Lung (tissue), 11 donors: ENCODE measurements at regions not wholly inside any gene's neighbourhood (a gene's known extent, or its start where the extent isn't known, plus 50 kb on each side); places are given as distances from the start of the nearest gene placed in this dataset.

Experiments
- ATAC-seq: fragments of 200-7000 bp; cut with Tn5 transposase; one replicate; pipeline ENCODE4 v1.9.1; 2020; ENCODE audit warnings: moderate number of reproducible peaks; ENCODE audit not compliant: insufficient read depth, low FRiP score
- DNase-seq, 3 donors: peaks; one replicate each; pipeline ENCODE4 v3.0.0-alpha.2; 2013 to 2017
- H3K27ac ChIP-seq, 2 donors: one replicate each; pipeline ENCODE4 v1.5.1; 2013; ENCODE audit warnings: mild to moderate bottlenecking in 2 of 2, moderate library complexity in 2 of 2, control low read depth in 1 of 2, inconsistent platforms in 1 of 2, low read depth in 1 of 2, low read length in 1 of 2
- H3K27me3 ChIP-seq, 3 donors: one replicate each; pipeline ENCODE4 v1.5.1; 2013; ENCODE audit warnings: low read length in 2 of 3; ENCODE audit not compliant: control insufficient read depth in 3 of 3, insufficient read depth in 3 of 3
- H3K36me3 ChIP-seq, 4 donors: one replicate each; pipeline ENCODE4 v1.5.1; 2013; ENCODE audit warnings: low read length in 4 of 4, mild to moderate bottlenecking in 1 of 4, moderate library complexity in 1 of 4; ENCODE audit not compliant: control insufficient read depth in 4 of 4, insufficient read depth in 4 of 4
- H3K4me1 ChIP-seq, 5 donors: one replicate each; pipeline ENCODE4 v1.5.1; 2013; ENCODE audit warnings: low read length in 5 of 5, mild to moderate bottlenecking in 2 of 5, moderate library complexity in 1 of 5; ENCODE audit not compliant: control insufficient read depth in 5 of 5, insufficient read depth in 5 of 5
- H3K4me3 ChIP-seq: one replicate; pipeline ENCODE4 v1.5.1; 2013; ENCODE audit warnings: mild to moderate bottlenecking, control low read depth, moderate library complexity
- H3K9ac ChIP-seq, 2 donors: one replicate each; pipeline ENCODE4 v1.5.1; 2013; ENCODE audit warnings: low read length in 2 of 2, control low read depth in 1 of 2; ENCODE audit not compliant: insufficient read depth in 1 of 2
- H3K9me3 ChIP-seq, 4 donors: one replicate each; pipeline ENCODE4 v1.5.1; 2013; ENCODE audit warnings: low read length in 3 of 4, mild to moderate bottlenecking in 1 of 4, moderate library complexity in 1 of 4; ENCODE audit not compliant: control insufficient read depth in 4 of 4, insufficient read depth in 3 of 4
- CTCF ChIP-seq: IDR thresholded peaks from 2 replicates; pipeline ENCODE4 v1.5.1; 2012; ENCODE audit warnings: mild to moderate bottlenecking; ENCODE audit errors: control extremely low read depth, extremely low read depth
- WGBS, 2 donors: extraction: QIAGEN DNeasy Blood & Tissue Kit; methylation state at CpG; one replicate each; pipeline ENCODE4 v1.1.7; 2013; 5-methylcytosine and 5-hydroxymethylcytosine counted together
- donor health status: control.
- donor health status: control.
- donor health status: Bipolar disorder and iron deficiency.
- donor health status: healthy.
- donor health status: DM: yes; HTN: yes; CAD: no.

- DNase-seq (no peak), ATAC-seq (no peak)
- WGBS, 2 donors, result 65 to 66% methylated on average over 1 of the region's 1 CpG
These were observed 192.5 kb downstream of the TECRL start for GRCh38 chr4:64216741-64217140.

DNA sequence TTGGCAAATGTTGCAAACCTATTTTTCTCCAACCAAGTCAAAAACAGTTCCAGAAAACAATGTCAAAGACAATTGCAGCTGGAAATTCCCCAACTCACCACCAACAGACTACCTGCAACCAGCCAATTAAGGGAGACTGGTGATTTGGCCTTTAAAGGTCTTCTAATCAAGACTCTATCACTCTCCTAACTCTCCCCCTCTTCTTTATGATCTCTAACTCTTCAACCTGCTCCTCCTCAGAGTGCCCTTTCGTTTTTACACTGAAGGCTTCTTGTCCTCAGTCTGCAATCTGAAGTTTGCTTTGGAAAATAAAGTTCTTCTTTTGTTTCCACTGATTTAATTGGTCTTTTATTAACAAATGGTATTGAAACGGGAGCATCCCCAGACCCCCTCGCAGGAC is 203.9 kb downstream of the TECRL start:
- Histone ChIP-seq H3K27me3 (no peaks in the 10 kb centered on the region), H3K36me3 (no peaks in the 10 kb centered on the region), H3K9me3 (peaks cover 0 to 9% (median 4%) of the 10 kb centered on the region in 4 donors), H3K4me3 (no peak overlapping the region), H3K4me1 (no peaks in the 10 kb centered on the region), H3K9ac (no peak overlapping the region), H3K27ac (no peak overlapping the region)
- no peak for TF ChIP-seq CTCF
- WGBS, 2 donors, result 83 to 85% methylated on average over 3 of the region's 3 CpGs
- ATAC-seq, result no peak
- DNase-seq, result no peak

More at GRCh38 chr4:64216741-64217140, 192.5 kb downstream of the TECRL start:
- no peak overlapping the region for H3K9ac ChIP-seq
- no peaks in the 10 kb centered on the region for H3K36me3 ChIP-seq
- peaks cover 0 to 3% (median 0%) of the 10 kb centered on the region in 5 donors for H3K4me1 ChIP-seq
- no peak overlapping the region for H3K27ac ChIP-seq
- H3K9me3 ChIP-seq, result no peaks in the 10 kb centered on the region
- no peak for TF ChIP-seq CTCF
- no peaks in the 10 kb centered on the region for H3K27me3 ChIP-seq
- H3K4me3 ChIP-seq, result no peak overlapping the region

DNA sequence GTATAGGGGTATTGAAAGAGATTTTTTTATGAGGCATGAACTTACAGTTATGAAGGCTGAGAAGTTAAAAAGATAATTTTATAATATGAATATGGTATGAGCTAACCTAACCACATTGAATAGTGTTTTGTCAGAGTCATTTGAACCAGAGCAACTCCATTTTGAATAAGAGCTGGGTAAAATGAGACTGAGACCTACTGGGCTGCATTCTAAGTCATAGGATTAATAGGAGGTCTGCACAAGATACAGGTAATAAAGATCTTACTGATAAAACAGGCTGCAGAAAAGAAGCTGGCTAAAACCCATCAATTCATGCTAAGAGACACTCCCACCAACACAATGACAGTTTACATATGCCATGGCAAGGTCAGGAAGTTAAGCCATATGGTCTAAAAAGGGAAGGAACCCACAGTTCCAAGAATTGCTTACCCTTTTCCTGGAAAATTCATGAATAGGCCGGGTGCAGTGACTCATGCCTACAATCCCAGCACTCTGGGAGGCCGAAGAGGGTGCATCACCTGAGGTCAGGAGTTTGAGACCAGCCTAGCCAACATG is 209.2 kb downstream of the TECRL start:
- H3K4me3 ChIP-seq, result no peak overlapping the region
- no peak for ATAC-seq
- no peaks in the 10 kb centered on the region for H3K27me3 ChIP-seq
- H3K9ac ChIP-seq, result no peak overlapping the region
- H3K4me1 ChIP-seq, result no peaks in the 10 kb centered on the region
- no peaks in the 10 kb centered on the region for H3K9me3 ChIP-seq
- no peaks in the 10 kb centered on the region for H3K36me3 ChIP-seq
- no peak overlapping the region for H3K27ac ChIP-seq
- no peak for TF ChIP-seq CTCF
- no peak for DNase-seq
- WGBS, 2 donors, result 32 to 46% methylated on average over 2 of the region's 2 CpGs

- ATAC-seq, result no peak
- Histone ChIP-seq H3K27me3 (no peaks in the 10 kb centered on the region), H3K9me3 (no peaks in the 10 kb centered on the region), H3K36me3 (no peaks in the 10 kb centered on the region), H3K27ac (no peak overlapping the region), H3K9ac (no peak overlapping the region), H3K4me3 (no peak overlapping the region), H3K4me1 (peaks cover 0 to 5% (median 4%) of the 10 kb centered on the region in 5 donors)
- no peak for DNase-seq
- TF ChIP-seq CTCF, result no peak
- WGBS, 2 donors, result 77 to 92% methylated on average over 1 of the region's 1 CpG
These were observed 213.7 kb downstream of the TECRL start for GRCh38 chr4:64195582-64195981.
